NCI-H82 (cell line): ENCODE measurements at regions not wholly inside any gene's neighbourhood (a gene's known extent, or its start where the extent isn't known, plus 50 kb on each side); places are given as distances from the start of the nearest gene placed in this dataset.

ENCODE experiments used
- DNase-seq: peaks from one replicate; lab custom pipeline; 2025; lab: John Stamatoyannopoulos, UW

GRCh38 chr10:10475812-10476211, 541.9 kb upstream of the CELF2 start:
- DNase-seq, result no peak

- peak; percentile 41 for DNase-seq
Observed at GRCh38 chr10:10477844-10478243, 539.8 kb upstream of the CELF2 start.

DNA sequence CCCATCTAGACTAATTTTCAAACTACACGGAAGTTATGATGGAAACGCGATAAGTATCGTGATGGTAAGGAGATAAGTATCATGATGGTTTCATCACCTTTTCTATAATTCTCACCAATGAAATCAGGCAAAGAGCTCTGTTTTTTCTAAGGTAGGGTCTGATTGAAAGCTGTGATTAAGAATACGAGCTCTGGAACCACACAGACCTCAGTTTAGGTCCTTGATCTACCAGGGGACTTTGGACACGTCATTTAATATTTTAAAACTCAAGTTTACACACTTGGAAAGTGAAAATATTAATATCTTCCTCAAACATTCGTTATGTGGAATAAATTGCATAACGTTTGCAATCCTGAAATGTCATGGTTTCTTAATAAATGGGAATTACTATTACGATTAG, 538.2 kb upstream of the CELF2 start:
- no peak for DNase-seq

GRCh38 chr10:10482613-10483012, 535.1 kb upstream of the CELF2 start:
- DNase-seq, result peak; percentile 46

- no peak for DNase-seq
Observed at GRCh38 chr10:10489076-10489475, 528.6 kb upstream of the CELF2 start.

- no peak for DNase-seq
Observed at GRCh38 chr10:10489805-10490571, 527.7 kb upstream of the CELF2 start.

DNA sequence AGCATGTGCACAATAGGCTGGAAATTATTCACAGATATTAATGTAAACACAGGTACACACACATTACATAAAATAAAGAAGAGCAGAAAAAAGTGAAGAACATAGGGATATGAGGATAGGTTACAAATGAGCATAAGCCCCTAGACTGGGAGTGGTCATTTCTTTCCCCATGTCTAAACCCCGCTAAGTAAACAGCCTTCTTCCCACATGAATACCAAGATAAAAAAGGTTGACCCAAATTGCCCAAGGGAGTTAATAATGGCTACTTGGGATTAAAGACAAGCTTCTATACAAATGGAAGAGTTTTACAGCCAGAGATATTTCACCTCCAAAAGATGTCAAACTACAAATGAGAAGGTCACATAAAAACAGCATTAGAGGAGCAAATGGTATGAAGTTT, 527.1 kb upstream of the CELF2 start:
- no peak for DNase-seq

DNA sequence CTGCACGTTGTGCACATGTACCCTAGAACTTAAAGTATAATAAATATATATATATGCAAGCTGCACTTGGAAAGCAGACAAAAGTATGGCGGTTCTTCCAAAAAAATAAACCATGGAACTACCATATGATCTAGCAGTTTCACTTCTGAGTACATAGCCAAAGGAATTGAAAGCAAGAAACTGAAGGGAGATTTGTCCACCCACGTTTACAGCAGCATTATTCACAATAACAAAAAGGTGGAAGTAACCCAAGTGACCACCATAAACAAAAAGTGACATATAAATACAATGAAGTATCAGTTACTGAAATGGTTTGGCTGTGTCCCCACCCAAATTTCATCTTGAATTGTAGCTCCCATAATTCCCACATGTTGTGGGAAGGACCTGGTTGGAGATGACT, 525.3 kb upstream of the CELF2 start:
- DNase-seq, result no peak

- no peak for DNase-seq
Observed at GRCh38 chr10:10493833-10494232, 523.8 kb upstream of the CELF2 start.

GRCh38 chr10:10497245-10497644, 520.4 kb upstream of the CELF2 start:
- DNase-seq, result no peak

DNA sequence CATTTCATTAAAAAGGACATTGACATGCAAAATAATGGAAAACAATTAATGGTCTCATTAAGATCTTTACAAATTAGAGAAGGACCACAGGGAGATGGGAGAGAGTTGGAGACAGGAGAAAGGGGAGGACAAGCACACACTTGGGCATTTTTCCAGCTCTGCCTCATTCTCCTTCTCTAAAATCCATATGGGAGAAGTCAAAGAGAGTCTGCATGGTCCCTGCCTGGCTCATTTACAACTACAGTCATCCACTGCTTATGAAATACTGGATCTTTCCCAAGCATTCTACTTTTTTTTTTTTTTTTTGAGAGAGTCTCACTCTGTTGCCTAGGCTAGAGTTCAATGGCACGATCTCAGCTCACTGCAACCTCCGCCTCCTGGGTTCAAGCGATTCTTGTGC, 518.9 kb upstream of the CELF2 start:
- no peak for DNase-seq

GRCh38 chr10:10499839-10500238, 517.8 kb upstream of the CELF2 start:
- no peak for DNase-seq

DNA sequence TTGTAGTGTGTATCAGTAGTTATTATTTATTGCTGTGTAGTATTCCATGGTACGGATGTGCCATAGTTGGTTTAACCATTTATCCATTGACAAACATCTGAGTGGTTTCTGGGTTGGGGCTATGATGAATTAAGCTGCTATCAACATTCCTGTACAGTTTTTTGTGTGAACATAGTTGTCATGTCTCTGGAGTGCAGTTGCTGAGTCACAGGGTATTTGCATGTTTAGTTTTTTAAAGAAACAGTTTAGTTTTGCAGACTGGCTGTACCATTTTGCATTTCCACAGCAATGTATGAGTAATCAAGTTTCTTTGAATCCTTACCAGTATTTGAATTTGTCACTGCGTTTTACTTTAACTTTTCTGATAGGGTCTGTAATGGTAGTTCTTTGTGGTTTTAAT, 516.7 kb upstream of the CELF2 start:
- no peak for DNase-seq

DNA sequence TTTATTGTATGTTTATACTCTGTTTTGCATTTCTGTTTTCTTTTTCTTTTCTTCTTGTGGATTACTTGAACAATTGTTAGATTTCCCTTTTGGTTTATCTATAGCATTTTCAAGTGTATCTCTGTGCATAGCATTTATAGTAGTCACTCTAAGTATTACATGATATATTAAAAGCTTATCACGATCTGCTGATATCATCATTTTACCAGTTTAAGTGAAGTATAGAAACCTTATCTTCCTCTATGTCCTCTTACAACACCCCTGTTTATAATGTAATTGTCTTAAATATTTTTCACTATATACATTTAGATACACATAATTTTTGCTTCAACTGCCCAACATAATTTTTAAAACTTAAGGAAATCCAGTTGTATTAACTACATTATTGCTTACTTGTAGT, 513.9 kb upstream of the CELF2 start:
- no peak for DNase-seq

DNA sequence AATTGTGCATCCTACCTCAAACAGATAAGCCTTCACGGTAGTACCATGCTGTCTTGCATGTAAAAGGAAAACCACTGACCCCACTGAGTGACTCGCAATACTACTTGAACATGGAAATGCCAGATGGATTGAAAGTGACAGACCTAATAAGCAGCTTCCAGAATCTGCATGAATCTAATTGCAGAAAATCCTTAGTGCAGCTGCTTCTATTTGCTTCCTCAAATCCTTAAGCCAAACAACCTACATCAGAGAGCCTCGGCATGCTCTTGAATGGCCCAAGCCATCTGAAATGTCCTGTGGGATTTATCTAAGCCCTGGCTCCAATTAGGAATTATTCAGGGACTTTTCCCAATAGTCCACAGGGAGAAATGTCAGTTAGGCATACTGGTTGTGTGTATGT, 509.5 kb upstream of the CELF2 start:
- DNase-seq, result peak; percentile 95

- no peak for DNase-seq
Observed at GRCh38 chr10:10510179-10510578, 507.5 kb upstream of the CELF2 start.

DNA sequence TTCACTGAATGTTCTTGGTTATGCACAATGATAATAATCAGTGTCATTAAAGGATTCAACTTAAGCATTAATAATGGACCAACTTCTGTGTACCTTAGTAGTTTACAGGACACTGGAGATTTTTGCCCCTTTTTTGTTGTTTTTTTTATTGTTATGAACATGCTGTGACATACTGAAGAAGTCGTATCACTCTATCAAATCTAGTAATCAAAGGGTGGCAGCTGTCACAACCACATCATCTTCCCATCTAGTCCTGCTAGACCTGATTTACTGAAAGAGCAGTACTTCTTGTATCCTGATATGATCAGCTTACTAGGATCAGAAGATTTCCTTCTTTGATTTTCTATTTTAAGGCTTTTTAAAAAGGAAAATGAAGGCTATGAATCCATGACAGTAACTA, 504.6 kb upstream of the CELF2 start:
- DNase-seq, result no peak

- DNase-seq, result no peak
Observed at GRCh38 chr10:10513898-10514297, 503.8 kb upstream of the CELF2 start.

GRCh38 chr10:10514797-10515196, 502.9 kb upstream of the CELF2 start:
- DNase-seq, result no peak

DNA sequence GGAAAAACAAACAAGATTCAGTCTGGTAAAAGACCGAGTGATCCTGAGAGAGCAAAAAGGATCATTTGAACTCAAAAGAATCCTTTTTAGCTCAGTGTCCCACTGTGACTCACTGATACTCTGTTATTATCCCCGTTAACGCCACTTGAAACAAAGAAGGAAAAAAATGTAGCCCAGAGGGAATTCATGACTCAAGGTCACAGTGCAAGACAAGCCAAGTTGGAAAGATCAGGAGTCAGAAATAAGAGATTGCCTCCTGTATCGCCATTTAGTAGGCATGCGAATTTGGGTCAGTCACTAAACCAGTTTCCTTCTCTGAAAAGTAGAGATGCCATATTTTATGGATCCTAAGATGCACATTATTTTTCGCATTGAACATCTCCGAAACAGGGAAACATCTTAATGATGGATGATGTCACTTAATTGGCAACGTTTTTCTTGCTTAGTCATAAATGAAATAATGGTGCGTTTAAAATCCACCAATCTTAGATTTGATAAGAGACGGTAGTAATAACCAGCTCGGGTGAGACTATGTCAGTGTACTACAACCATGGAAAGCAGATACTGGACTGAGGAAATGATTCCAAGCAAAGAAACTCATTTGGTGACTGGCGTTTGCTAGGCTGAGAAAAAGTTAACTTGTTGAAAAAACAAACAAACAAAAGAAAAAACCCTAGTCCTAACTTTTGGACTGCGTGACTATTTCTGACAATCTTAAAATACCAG, 502.0 kb upstream of the CELF2 start:
- DNase-seq, result no peak

GRCh38 chr10:10516346-10517130, 501.1 kb upstream of the CELF2 start:
- DNase-seq, result peak; percentile 3

- no peak for DNase-seq
Observed at GRCh38 chr10:10517866-10518265, 499.8 kb upstream of the CELF2 start.

- DNase-seq, result no peak
Observed at GRCh38 chr10:10519674-10520073, 498.0 kb upstream of the CELF2 start.
